H1 (cell line): ENCODE measurements at regions not wholly inside any gene's neighbourhood (a gene's known extent, or its start where the extent isn't known, plus 50 kb on each side); places are given as distances from the start of the nearest gene placed in this dataset.

Experiments
- CTCF ChIA-PET: fragments of 300-600 bp; sonication (Branson Sonifier 250); formaldehyde crosslinking; loops from one replicate; lab custom pipeline; 2021; ENCODE audit not compliant: partially characterized antibody; lab: Charles Lee
- POLR2A ChIA-PET: fragments of 300-600 bp; sonication (Branson Sonifier 250); formaldehyde crosslinking; loops from one replicate; lab custom pipeline; 2021; ENCODE audit warnings: inconsistent platforms; ENCODE audit not compliant: partially characterized antibody; lab: Charles Lee
- DNase-seq, 2 experiments: peaks; one replicate each; pipeline versions ENCODE4 v3.0.0 to v3.0.0-alpha.2; 2010 to 2022; ENCODE audit warnings: low spot score in 2 of 2, low read depth in 1 of 2, mixed read lengths in 1 of 2
- FAIRE-seq: peaks from 2 replicates; lab custom pipeline; 2011; peaks lifted over from hg19 to GRCh38; lab: Jason Lieb, UNC
- H2AFZ ChIP-seq: 2 replicates; pipeline ENCODE4 v1.8.1; 2012; ENCODE audit warnings: low read length, inconsistent platforms
- H2AK5ac ChIP-seq: 2 replicates; pipeline ENCODE4 v1.6.1; 2013; ENCODE audit warnings: low read depth, low read length
- H2BK120ac ChIP-seq: replicated peaks from 2 replicates; pipeline ENCODE3; 2013; ENCODE audit warnings: low read depth, low read length, inconsistent platforms
- H2BK12ac ChIP-seq: 2 replicates; pipeline ENCODE4 v1.6.1; 2013; ENCODE audit warnings: low read depth, low read length
- H2BK15ac ChIP-seq: 2 replicates; pipeline ENCODE4 v1.6.1; 2013; ENCODE audit warnings: low read length
- H2BK20ac ChIP-seq: 2 replicates; pipeline ENCODE4 v1.6.1; 2013; ENCODE audit warnings: low read length
- H2BK5ac ChIP-seq: 2 replicates; pipeline ENCODE4 v1.6.1; 2013; ENCODE audit warnings: low read depth, low read length
- H3K14ac ChIP-seq: 2 replicates; pipeline ENCODE4 v1.6.1; 2013; ENCODE audit warnings: inconsistent platforms; ENCODE audit not compliant: insufficient read length
- H3K18ac ChIP-seq: 2 replicates; pipeline ENCODE4 v1.6.1; 2013; ENCODE audit warnings: low read length; ENCODE audit errors: extremely low read depth
- H3K23ac ChIP-seq: 2 replicates; pipeline ENCODE4 v1.6.1; 2013; ENCODE audit warnings: inconsistent platforms; ENCODE audit not compliant: insufficient read length
- H3K23me2 ChIP-seq: 2 replicates; pipeline ENCODE4 v1.6.1; 2013; ENCODE audit warnings: low read depth, low read length
- H3K27ac ChIP-seq: 2 replicates; pipeline ENCODE4 v1.6.1; 2011; ENCODE audit warnings: low read depth, low read length, inconsistent platforms
- H3K27me3 ChIP-seq, 4 experiments: replicated peaks in 1 of 4; 1 replicate in 1 of 4; 2 replicates in 3 of 4; pipeline versions ENCODE4 v1.6.1 to v1.8.1; 2011 to 2013; ENCODE audit warnings: low read length in 3 of 4, mild to moderate bottlenecking in 3 of 4, inconsistent platforms in 2 of 4, mixed read lengths in 2 of 4, moderate library complexity in 1 of 4; ENCODE audit not compliant: control insufficient read depth in 3 of 4, insufficient read depth in 3 of 4; ENCODE audit errors: extremely low read depth in 1 of 4
- H3K36me3 ChIP-seq, 4 experiments: 2 replicates each; pipeline versions ENCODE4 v1.6.1 to v1.8.1; 2011 to 2013; ENCODE audit warnings: mild to moderate bottlenecking in 4 of 4, low read length in 3 of 4, moderate library complexity in 2 of 4, control low read depth in 1 of 4, inconsistent platforms in 1 of 4; ENCODE audit not compliant: insufficient read depth in 4 of 4, control insufficient read depth in 2 of 4
- H3K4ac ChIP-seq: replicated peaks from 2 replicates; pipeline ENCODE3; 2013; ENCODE audit warnings: low read length, low read depth, mixed read lengths, inconsistent platforms; ENCODE audit not compliant: insufficient read length
- H3K4me1 ChIP-seq, 4 experiments: replicated peaks in 1 of 4; 1 replicate in 1 of 4; 2 replicates in 3 of 4; pipeline versions ENCODE4 v1.6.1 to v1.8.1; 2011 to 2013; ENCODE audit warnings: low read length in 3 of 4, inconsistent platforms in 2 of 4, mixed read lengths in 1 of 4; ENCODE audit not compliant: insufficient read depth in 4 of 4, control insufficient read depth in 3 of 4
- H3K4me2 ChIP-seq, 2 experiments: 2 replicates each; pipeline versions ENCODE4 v1.6.1 to v1.8.1; 2011 to 2013; ENCODE audit warnings: low read depth in 2 of 2, low read length in 2 of 2, control low read depth in 1 of 2, inconsistent platforms in 1 of 2, mild to moderate bottlenecking in 1 of 2; ENCODE audit not compliant: insufficient read depth in 1 of 2
- H3K4me3 ChIP-seq, 4 experiments: fragments of 200-600, 300-600 bp in 1 of 4; sonication (generic), shearing (Covaris generic), sonication (Bioruptor Twin) in 1 of 4; 2 replicates each; pipeline versions ENCODE4 v1.5.1 to v1.8.1; 2011 to 2016; ENCODE audit warnings: low read length in 4 of 4, low read depth in 3 of 4, control low read depth in 2 of 4, inconsistent platforms in 2 of 4, mild to moderate bottlenecking in 2 of 4, mixed read lengths in 1 of 4, moderate library complexity in 1 of 4; ENCODE audit not compliant: insufficient read depth in 2 of 4; ENCODE audit errors: extremely low read depth in 1 of 4
- H3K56ac ChIP-seq: replicated peaks from 2 replicates; pipeline ENCODE3; 2013; ENCODE audit warnings: low read depth, mild to moderate bottlenecking, mixed read lengths, low read length, inconsistent platforms; ENCODE audit not compliant: insufficient read length
- H3K79me1 ChIP-seq: 2 replicates; pipeline ENCODE4 v1.6.1; 2013; ENCODE audit warnings: low read depth, low read length, control low read depth
- H3K79me2 ChIP-seq, 2 experiments: 2 replicates each; pipeline versions ENCODE4 v1.6.1 to v1.8.1; 2012 to 2013; ENCODE audit warnings: low read length in 2 of 2, mild to moderate bottlenecking in 2 of 2, inconsistent platforms in 1 of 2; ENCODE audit not compliant: insufficient read depth in 2 of 2, control insufficient read depth in 1 of 2
- H3K9ac ChIP-seq, 4 experiments: replicated peaks in 1 of 4; 1 replicate in 1 of 4; 2 replicates in 3 of 4; pipeline versions ENCODE4 v1.6.1 to v1.8.1; 2011 to 2013; ENCODE audit warnings: low read depth in 3 of 4, low read length in 3 of 4, control low read depth in 2 of 4, mild to moderate bottlenecking in 2 of 4, moderate library complexity in 2 of 4, inconsistent platforms in 1 of 4; ENCODE audit errors: extremely low read depth in 1 of 4
- H3K9me3 ChIP-seq, 2 experiments: 2 replicates each; pipeline versions ENCODE4 v1.6.1 to v1.8.1; 2012 to 2013; ENCODE audit warnings: mild to moderate bottlenecking in 2 of 2, moderate library complexity in 2 of 2, control low read depth in 1 of 2, inconsistent platforms in 1 of 2, low read depth in 1 of 2, low read length in 1 of 2, mixed read lengths in 1 of 2; ENCODE audit not compliant: insufficient read depth in 2 of 2
- H4K20me1 ChIP-seq, 2 experiments: replicated peaks in 1 of 2; 2 replicates each; pipeline versions ENCODE3 to v1.8.1; 2011 to 2013; ENCODE audit warnings: inconsistent platforms in 2 of 2, low read length in 2 of 2, mild to moderate bottlenecking in 1 of 2; ENCODE audit not compliant: insufficient read depth in 2 of 2, control insufficient read depth in 1 of 2
- H4K5ac ChIP-seq: 2 replicates; pipeline ENCODE4 v1.6.1; 2013; ENCODE audit warnings: low read length, low read depth, mixed read lengths, inconsistent platforms; ENCODE audit not compliant: insufficient read length
- H4K8ac ChIP-seq: 2 replicates; pipeline ENCODE4 v1.8.0; 2013; ENCODE audit warnings: mild to moderate bottlenecking, moderate library complexity, low read length, inconsistent platforms; ENCODE audit not compliant: insufficient read depth; ENCODE audit errors: extremely low read depth
- H4K91ac ChIP-seq: replicated peaks from 2 replicates; pipeline ENCODE3; 2013; ENCODE audit warnings: low read length, mixed read lengths, inconsistent platforms; ENCODE audit not compliant: insufficient read length
- BACH1 ChIP-seq: IDR thresholded peaks from 2 replicates; pipeline ENCODE4 v1.6.1; 2012; ENCODE audit warnings: low read length, improper control_type of control experiment
- CBX8 ChIP-seq: fragments of 300-800, 300-1000 bp; sonication (generic); IDR thresholded peaks from 2 replicates; pipeline ENCODE4 v1.7.1; 2016; ENCODE audit warnings: low read depth, low read length, borderline replicate concordance
- CTBP2 ChIP-seq: IDR thresholded peaks from 2 replicates; pipeline ENCODE4 v1.7.0; 2011; ENCODE audit warnings: borderline replicate concordance, mild to moderate bottlenecking, moderate library complexity, mixed read lengths, low read length; ENCODE audit not compliant: insufficient read depth, insufficient read length
- FOSL1 ChIP-seq: IDR thresholded peaks from 2 replicates; pipeline ENCODE4 v1.6.1; 2011; ENCODE audit warnings: mild to moderate bottlenecking, low read depth, low read length, moderate library complexity; ENCODE audit not compliant: insufficient read depth
- JUND ChIP-seq: IDR thresholded peaks from 2 replicates; pipeline ENCODE4 v1.6.1; 2011; ENCODE audit warnings: mild to moderate bottlenecking, improper control_type of control experiment, low read length
- KDM4A ChIP-seq: IDR thresholded peaks from one replicate; pipeline ENCODE4 v1.7.1; 2012; ENCODE audit warnings: low read depth, mild to moderate bottlenecking, moderate library complexity, low read length, inconsistent platforms; ENCODE audit not compliant: severe bottlenecking
- KDM5A ChIP-seq: fragments of 200-600 bp; IDR thresholded peaks from 2 replicates; pipeline ENCODE4 v1.7.1; 2012; ENCODE audit warnings: mild to moderate bottlenecking, low read length, inconsistent platforms, mixed read lengths
- RNF2 ChIP-seq: fragments of 200-900, 300-1000 bp; sonication (generic); IDR thresholded peaks from 2 replicates; pipeline ENCODE4 v1.7.1; 2016; ENCODE audit warnings: borderline replicate concordance, low read depth, mild to moderate bottlenecking, antibody characterized with exemption, low read length; ENCODE audit not compliant: poor library complexity, severe bottlenecking; ENCODE audit errors: missing control alignments
- SIN3A ChIP-seq, 2 experiments: IDR thresholded peaks in 1 of 2; conservative IDR thresholded peaks in 1 of 2; 2 replicates each; pipeline ENCODE4 v1.6.1; 2011 to 2012; ENCODE audit warnings: low read length in 2 of 2, improper control_type of control experiment in 1 of 2, low read depth in 1 of 2, mild to moderate bottlenecking in 1 of 2
- SIRT6 ChIP-seq: IDR thresholded peaks from one replicate; pipeline ENCODE4 v1.7.1; 2012; ENCODE audit warnings: low read length, inconsistent platforms
- SIX5 ChIP-seq: IDR thresholded peaks from 2 replicates; pipeline ENCODE4 v1.6.1; 2011; ENCODE audit warnings: mild to moderate bottlenecking, low read depth, low read length
- SP4 ChIP-seq: IDR thresholded peaks from 2 replicates; pipeline ENCODE4 v1.6.1; 2012; ENCODE audit warnings: low read length, inconsistent platforms
- SUZ12 ChIP-seq: fragments of 200-600 bp; sonication (generic); IDR thresholded peaks from 2 replicates; pipeline ENCODE4 v1.6.1; 2012; ENCODE audit warnings: mild to moderate bottlenecking, inconsistent platforms, low read length, moderate library complexity, mixed read lengths
- TAF1 ChIP-seq: IDR thresholded peaks from 2 replicates; pipeline ENCODE4 v1.6.1; 2011; ENCODE audit warnings: mild to moderate bottlenecking, low read depth, low read length
- TEAD4 ChIP-seq: IDR thresholded peaks from 2 replicates; pipeline ENCODE4 v1.6.1; 2012; ENCODE audit warnings: low read depth, low read length, inconsistent platforms, mixed read lengths
- ZNF274 ChIP-seq: IDR thresholded peaks from 2 replicates; pipeline ENCODE4 v1.7.0; 2012; ENCODE audit warnings: low read length, borderline replicate concordance; ENCODE audit errors: extremely low read depth
- WGBS, 2 experiments: shearing (Covaris generic) in 1 of 2; methylation state at CpG; one replicate each; pipeline versions ENCODE4 v1.1.6 to v1.1.7; 2013 to 2015; ENCODE audit warnings: low lambda C conversion rate in 2 of 2, mixed read lengths in 2 of 2, inconsistent platforms in 1 of 2, low coverage in 1 of 2, missing lambda C conversion rate in 1 of 2; ENCODE audit not compliant: insufficient replicate concordance in 2 of 2, insufficient coverage in 1 of 2, insufficient read length in 1 of 2; ENCODE audit errors: extremely low coverage in 1 of 2, missing lambda C conversion rate in 1 of 2; 5-methylcytosine and 5-hydroxymethylcytosine counted together

DNA sequence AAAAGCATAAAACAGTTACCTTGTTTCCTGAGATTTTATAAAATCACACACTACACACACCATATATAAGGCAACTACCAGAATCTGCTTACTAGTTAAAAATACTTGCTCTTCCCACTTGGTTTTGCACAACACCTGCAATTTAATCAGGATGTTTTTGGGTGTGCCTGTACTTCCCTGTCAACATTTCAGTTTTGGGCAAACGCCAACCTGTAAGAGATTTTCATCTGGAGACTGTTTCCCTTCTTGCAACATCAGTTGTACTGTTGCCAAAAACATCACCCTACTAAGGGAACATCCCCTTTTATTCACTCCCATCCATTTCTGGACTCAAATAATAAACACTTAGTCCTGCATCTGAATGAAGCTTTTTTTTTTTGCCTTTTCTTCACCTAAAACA, 172.3 kb downstream of the DUSP6 start:
- H2BK15ac ChIP-seq, result no peak overlapping the region
- FAIRE-seq (no peak), DNase-seq (no peak)
- H3K18ac ChIP-seq, result no peak overlapping the region
- H3K9ac ChIP-seq, result no peak overlapping the region
- H3K27ac ChIP-seq, result no peak overlapping the region
- H3K79me1 ChIP-seq, result no peaks in the 10 kb centered on the region
- POLR2A ChIA-PET, result no interaction called here
- no peak overlapping the region for H3K4me2 ChIP-seq
- H3K4me1 ChIP-seq, result no peaks in the 10 kb centered on the region
- no peak overlapping the region for H4K8ac ChIP-seq
- H3K9me3 ChIP-seq, result no peaks in the 10 kb centered on the region
- CTCF ChIA-PET, result no interaction called here
- H3K56ac ChIP-seq, result no peak overlapping the region
- no peak overlapping the region for H3K4ac ChIP-seq
- no peaks in the 10 kb centered on the region for H3K79me2 ChIP-seq
- H2BK120ac ChIP-seq, result no peak overlapping the region
- WGBS, 2 experiments, result 94% methylated on average over 1 of the region's 1 CpG; no CpG with 5 or more reads in 1 of the 2 experiments
- no peak overlapping the region for H2AFZ ChIP-seq
- H3K4me3 ChIP-seq, result no peak overlapping the region
- no peak overlapping the region for H2BK12ac ChIP-seq
- H4K5ac ChIP-seq, result no peak overlapping the region
- no peak overlapping the region for H2BK20ac ChIP-seq
- no peaks in the 10 kb centered on the region for H3K23me2 ChIP-seq
- no peaks in the 10 kb centered on the region for H3K27me3 ChIP-seq
- no peak overlapping the region for H3K14ac ChIP-seq
- H2AK5ac ChIP-seq, result no peak overlapping the region
- H2BK5ac ChIP-seq, result no peak overlapping the region
- no peak overlapping the region for H4K91ac ChIP-seq
- H4K20me1 ChIP-seq, result no peaks in the 10 kb centered on the region
- H3K36me3 ChIP-seq, result no peaks in the 10 kb centered on the region
- H3K23ac ChIP-seq, result no peak overlapping the region
- no peak for TF ChIP-seq BACH1
- TF ChIP-seq CTBP2, result no peak
- no peak for TF ChIP-seq KDM4A
- no peak for TF ChIP-seq TAF1
- TF ChIP-seq SUZ12, result no peak
- no peak for TF ChIP-seq SIN3A (conservative IDR thresholded peaks at IDR 0.05 in 1 of 2, IDR thresholded peaks at IDR 0.05 in 1 of 2; ENCODE audit: low read depth in 1 of 2, low read length in 2 of 2)
- TF ChIP-seq SIX5, result no peak
- TF ChIP-seq KDM5A, result no peak
- TF ChIP-seq TEAD4, result no peak
- no peak for TF ChIP-seq JUND
- no peak for TF ChIP-seq ZNF274
- no peak for TF ChIP-seq FOSL1
- no peak for TF ChIP-seq SP4
- TF ChIP-seq CBX8, result no peak
- no peak for TF ChIP-seq SIRT6
- TF ChIP-seq RNF2, result no peak
